LNCAP (cell line): ENCODE measurements at regions not wholly inside any gene's neighbourhood (a gene's known extent, or its start where the extent isn't known, plus 50 kb on each side); places are given as distances from the start of the nearest gene placed in this dataset.

Experiments used
- CTCF ChIP-seq: fragments of 450-650 bp; IDR thresholded peaks from 2 replicates; pipeline ENCODE4 v1.5.1; 2017; ENCODE audit warnings: mild to moderate bottlenecking

- peak; percentile 25; the same call in 1 of the 2 replicates for TF ChIP-seq CTCF
Measured at GRCh38 chr9:7259544-7260241, 501.9 kb downstream of the KDM4C start.

GRCh38 chr9:7258688-7259396 is 501.1 kb downstream of the KDM4C start:
- no peak for TF ChIP-seq CTCF

- TF ChIP-seq CTCF: no peak
Measured at GRCh38 chr9:7246917-7247522, 489.2 kb downstream of the KDM4C start.

- TF ChIP-seq CTCF: no peak
Measured at GRCh38 chr9:7245976-7246580, 488.3 kb downstream of the KDM4C start.

GRCh38 chr9:7243838-7244237 is 486.1 kb downstream of the KDM4C start:
- TF ChIP-seq CTCF: no peak

GRCh38 chr9:7242126-7242525 is 484.4 kb downstream of the KDM4C start:
- no peak for TF ChIP-seq CTCF

GRCh38 chr9:7241694-7242093 is 483.9 kb downstream of the KDM4C start:
- TF ChIP-seq CTCF: no peak
